ENCODE measurements at regions not wholly inside any gene's neighbourhood (a gene's known extent, or its start where the extent isn't known, plus 50 kb on each side); places are given as distances from the start of the nearest gene placed in this dataset.

GRCh38 chr4:60579335-60579734 is 620.8 kb upstream of the ADGRL3 start:
- no peaks in the 10 kb centered on the region for H4K20me1 ChIP-seq (ENCODE audit: control insufficient read depth, insufficient read depth)
- intact Hi-C loops (cut with micrococcal nuclease; ENCODE audit: unreplicated experiment) (no loop called here), in situ Hi-C loops (cut with MboI) (no loop called here)
- FAIRE-seq (no peak), DNase-seq (ENCODE audit: low read depth, low spot score) (no peak), ATAC-seq (no peak)
- no peaks in the 10 kb centered on the region for H3K9me3 ChIP-seq (replicated peaks; ENCODE audit: control insufficient read depth, insufficient read depth, low read length)
- no peaks in the 10 kb centered on the region for H3K36me3 ChIP-seq (ENCODE audit: control insufficient read depth in 2 of 2, insufficient read depth in 2 of 2, low read length in 1 of 2)
- no peaks in the 10 kb centered on the region for H3K79me2 ChIP-seq (ENCODE audit: control insufficient read depth, insufficient read depth, low read length)
- 0% methylated on average over 2 of the region's 2 CpGs for WGBS (ENCODE audit: insufficient coverage, insufficient replicate concordance, low lambda C conversion rate, missing lambda C conversion rate)
- no peak overlapping the region for H3K27ac ChIP-seq (ENCODE audit: control insufficient read depth, insufficient read depth)
- no peaks in the 10 kb centered on the region for H3K4me1 ChIP-seq (ENCODE audit: control insufficient read depth, insufficient read depth, low read length)
- no TSS peak for BruUV-seq (replicated peaks)
- CTCF ChIA-PET = no interaction called here
- H3K4me3 ChIP-seq = no peak overlapping the region
- H3K4me2 ChIP-seq (ENCODE audit: control insufficient read depth, insufficient read depth) = no peak overlapping the region
- H3K9ac ChIP-seq (ENCODE audit: control insufficient read depth, insufficient read depth, low read length) = no peak overlapping the region
- POLR2A ChIA-PET = no interaction called here
- TF ChIP-seq USF2 (IDR thresholded peaks at IDR 0.05; ENCODE audit: borderline replicate concordance, low read depth, low read length) (no peak), IKZF2 (IDR thresholded peaks at IDR 0.05) (no peak), SREBF1 (IDR thresholded peaks at IDR 0.05; ENCODE audit: low read length) (no peak), RB1 (IDR thresholded peaks at IDR 0.05; ENCODE audit: borderline replicate concordance) (no peak), ATF7 (IDR thresholded peaks at IDR 0.05; ENCODE audit: low read depth) (no peak)
- SMC1A ChIA-PET (ENCODE audit: uncharacterized antibody, unreplicated experiment) = no interaction called here
- H3K27me3 ChIP-seq (replicated peaks in 1 of 2; ENCODE audit: control insufficient read depth in 2 of 2, insufficient read depth in 2 of 2, low read length in 1 of 2) = no peaks in the 10 kb centered on the region
- RAD21 ChIA-PET (ENCODE audit: unreplicated experiment) = no interaction called here
- no peak overlapping the region for H2AFZ ChIP-seq (ENCODE audit: control insufficient read depth, low read depth, low read length)

- ChIA-PET POLR2A (no interaction called here), RAD21 (ENCODE audit: unreplicated experiment) (no interaction called here), SMC1A (ENCODE audit: uncharacterized antibody, unreplicated experiment) (interaction anchor here (1.2 to 1.5 kb wide), 3 partner anchors 8 to 17 kb away, joined by 3 read pairs; no protein-coding TSS in a partner anchor), CTCF (no interaction called here)
- intact Hi-C loops (cut with micrococcal nuclease; ENCODE audit: unreplicated experiment) = no loop called here
- H3K36me3 ChIP-seq (ENCODE audit: control insufficient read depth in 2 of 2, insufficient read depth in 2 of 2, low read length in 1 of 2) = no peaks in the 10 kb centered on the region; a peak in 1 of 4 replicates
- BruUV-seq (replicated peaks) = no TSS peak
- H3K27me3 ChIP-seq (replicated peaks in 1 of 2; ENCODE audit: control insufficient read depth in 2 of 2, insufficient read depth in 2 of 2, low read length in 1 of 2) = no peaks in the 10 kb centered on the region
- DNase-seq (ENCODE audit: low read depth, low spot score) = no peak
- H3K9ac ChIP-seq (ENCODE audit: control insufficient read depth, insufficient read depth, low read length) = no peak overlapping the region
- no peaks in the 10 kb centered on the region for H3K4me1 ChIP-seq (ENCODE audit: control insufficient read depth, insufficient read depth, low read length)
- TF ChIP-seq PAX8 (IDR thresholded peaks at IDR 0.05) = no peak
- ATAC-seq = no peak
- H4K20me1 ChIP-seq (ENCODE audit: control insufficient read depth, insufficient read depth) = no peaks in the 10 kb centered on the region
- H3K9me3 ChIP-seq (replicated peaks; ENCODE audit: control insufficient read depth, insufficient read depth, low read length) = no peaks in the 10 kb centered on the region
- H2AFZ ChIP-seq (ENCODE audit: control insufficient read depth, low read depth, low read length) = no peak overlapping the region
- in situ Hi-C loops (cut with MboI) = no loop called here
- WGBS (ENCODE audit: insufficient coverage, insufficient replicate concordance, low lambda C conversion rate, missing lambda C conversion rate) = 0% methylated on average over 1 of the region's 1 CpG
- H3K79me2 ChIP-seq (ENCODE audit: control insufficient read depth, insufficient read depth, low read length) = no peaks in the 10 kb centered on the region
- H3K27ac ChIP-seq (ENCODE audit: control insufficient read depth, insufficient read depth) = no peak overlapping the region
- FAIRE-seq = no peak
- H3K4me3 ChIP-seq = no peak overlapping the region
- H3K4me2 ChIP-seq (ENCODE audit: control insufficient read depth, insufficient read depth) = no peak overlapping the region
Measured at GRCh38 chr4:60581919-60582536, 618.1 kb upstream of the ADGRL3 start.

All from GM12878 (cell line).